IMR-90 (cell line): ENCODE measurements at regions not wholly inside any gene's neighbourhood (a gene's known extent, or its start where the extent isn't known, plus 50 kb on each side); places are given as distances from the start of the nearest gene placed in this dataset.

ENCODE experiments used
- ATAC-seq: fragments of 200-7000 bp; cut with Tn5 transposase; 2 replicates; pipeline ENCODE4 v1.9.1; 2020; ENCODE audit warnings: low read depth, mild to moderate bottlenecking, moderate library complexity
- BruUV-seq: library from RNA; stranded (reverse); fragments of 400-500 nt; replicated peaks from 2 replicates; lab custom pipeline; 2021; lab: Mats Ljungman, UMichigan
- CTCF ChIA-PET: fragments of 300-600 bp; formaldehyde crosslinking; extraction: SDS; loops from one replicate; lab custom pipeline; 2021; ENCODE audit warnings: antibody characterized with exemption; lab: Yijun Ruan, JAX
- POLR2A ChIA-PET: fragments of 300-600 bp; sonication (Branson Sonifier 250); formaldehyde crosslinking; loops from one replicate; lab custom pipeline; 2022; ENCODE audit warnings: antibody characterized with exemption; ENCODE audit not compliant: unreplicated experiment; lab: Charles Lee
- DNase-seq: peaks from one replicate; pipeline ENCODE4 v3.0.0; 2013
- H2AFZ ChIP-seq: replicated peaks from 2 replicates; pipeline ENCODE3; 2013; ENCODE audit warnings: low read length, mild to moderate bottlenecking; ENCODE audit not compliant: poor library complexity
- H2AK5ac ChIP-seq: 2 replicates; pipeline ENCODE4 v1.6.1; 2013; ENCODE audit warnings: low read depth, low read length, inconsistent platforms
- H2AK9ac ChIP-seq: replicated peaks from 2 replicates; pipeline ENCODE3; 2013; ENCODE audit warnings: mild to moderate bottlenecking, low read depth, low read length, moderate library complexity; ENCODE audit not compliant: poor library complexity
- H2BK120ac ChIP-seq: 2 replicates; pipeline ENCODE4 v1.6.1; 2013; ENCODE audit warnings: low read depth, low read length, inconsistent platforms
- H2BK15ac ChIP-seq: 3 replicates; pipeline ENCODE4 v1.6.1; 2013; ENCODE audit warnings: low read depth, low read length, inconsistent platforms
- H2BK20ac ChIP-seq: 2 replicates; pipeline ENCODE4 v1.6.1; 2013; ENCODE audit warnings: low read depth, mild to moderate bottlenecking, inconsistent platforms, low read length, moderate library complexity
- H2BK5ac ChIP-seq: 2 replicates; pipeline ENCODE4 v1.6.1; 2013; ENCODE audit warnings: mild to moderate bottlenecking, low read depth, low read length, inconsistent platforms; ENCODE audit not compliant: poor library complexity, severe bottlenecking
- H3K14ac ChIP-seq: replicated peaks from 2 replicates; pipeline ENCODE4 v1.6.1; 2013; ENCODE audit warnings: low read depth, low read length, inconsistent platforms
- H3K18ac ChIP-seq: 2 replicates; pipeline ENCODE4 v1.6.1; 2013; ENCODE audit warnings: low read depth, low read length, control low read depth
- H3K23ac ChIP-seq: 2 replicates; pipeline ENCODE4 v1.6.1; 2013; ENCODE audit warnings: low read depth, low read length, inconsistent platforms
- H3K27ac ChIP-seq: 2 replicates; pipeline ENCODE4 v1.5.1; 2013; ENCODE audit warnings: mild to moderate bottlenecking, control low read depth, low read length; ENCODE audit not compliant: insufficient read depth
- H3K27me3 ChIP-seq: 2 replicates; pipeline ENCODE4 v1.6.1; 2013; ENCODE audit warnings: low read length; ENCODE audit not compliant: control insufficient read depth, insufficient read depth
- H3K36me3 ChIP-seq: 2 replicates; pipeline ENCODE4 v1.6.1; 2013; ENCODE audit warnings: low read length, mixed read lengths; ENCODE audit not compliant: control insufficient read depth, insufficient read depth
- H3K4ac ChIP-seq: 2 replicates; pipeline ENCODE4 v1.6.1; 2013; ENCODE audit warnings: low read depth, low read length, inconsistent platforms
- H3K4me1 ChIP-seq: 2 replicates; pipeline ENCODE4 v1.6.1; 2013; ENCODE audit warnings: low read length, mixed read lengths; ENCODE audit not compliant: control insufficient read depth, insufficient read depth
- H3K4me2 ChIP-seq: 2 replicates; pipeline ENCODE4 v1.6.1; 2013; ENCODE audit warnings: low read depth, mild to moderate bottlenecking, control low read depth, low read length, moderate library complexity
- H3K4me3 ChIP-seq: 2 replicates; pipeline ENCODE4 v1.5.1; 2013; ENCODE audit warnings: low read depth, mild to moderate bottlenecking, control low read depth, low read length, moderate library complexity; ENCODE audit not compliant: insufficient read depth
- H3K56ac ChIP-seq: 2 replicates; pipeline ENCODE4 v1.6.1; 2013; ENCODE audit warnings: low read length, inconsistent platforms; ENCODE audit not compliant: insufficient read depth; ENCODE audit errors: extremely low read depth
- H3K79me1 ChIP-seq, 2 experiments: 2 replicates each; pipeline ENCODE4 v1.6.1; 2013; ENCODE audit warnings: low read length in 2 of 2, inconsistent platforms in 1 of 2, low read depth in 1 of 2
- H3K9ac ChIP-seq: 2 replicates; pipeline ENCODE4 v1.6.1; 2013; ENCODE audit warnings: low read depth, low read length, control low read depth
- H3K9me1 ChIP-seq: 2 replicates; pipeline ENCODE4 v1.6.1; 2013; ENCODE audit warnings: low read length, inconsistent platforms; ENCODE audit not compliant: insufficient read depth
- H3K9me3 ChIP-seq: 2 replicates; pipeline ENCODE4 v1.6.1; 2013; ENCODE audit warnings: low read length; ENCODE audit not compliant: control insufficient read depth, insufficient read depth
- H4K20me1 ChIP-seq: 2 replicates; pipeline ENCODE4 v1.6.1; 2013; ENCODE audit warnings: low read length, inconsistent platforms; ENCODE audit not compliant: insufficient read depth
- H4K5ac ChIP-seq: 2 replicates; pipeline ENCODE4 v1.6.1; 2013; ENCODE audit warnings: mild to moderate bottlenecking, low read depth, low read length, control low read depth
- H4K8ac ChIP-seq, 2 experiments: 2 replicates each; pipeline ENCODE4 v1.6.1; 2013; ENCODE audit warnings: low read depth in 2 of 2, low read length in 2 of 2, control low read depth in 1 of 2, inconsistent platforms in 1 of 2
- H4K91ac ChIP-seq: 2 replicates; pipeline ENCODE4 v1.6.1; 2013; ENCODE audit warnings: low read depth, low read length, inconsistent platforms; ENCODE audit not compliant: insufficient read depth
- BHLHE40 ChIP-seq: fragments of 150-350 bp; IDR thresholded peaks from 2 replicates; pipeline ENCODE4 v1.6.1; 2016; ENCODE audit warnings: mild to moderate bottlenecking, low read depth, low read length
- CEBPB ChIP-seq: IDR thresholded peaks from 2 replicates; pipeline ENCODE4 v1.6.1; 2012; ENCODE audit warnings: low read depth, low read length, improper control_type of control experiment
- CHD1 ChIP-seq: IDR thresholded peaks from 2 replicates; pipeline ENCODE4 v1.6.1; 2012; ENCODE audit warnings: low read depth, low read length, improper control_type of control experiment
- CTCF ChIP-seq: conservative IDR thresholded peaks from 2 replicates; pipeline ENCODE4 v1.5.1; 2012; ENCODE audit warnings: mild to moderate bottlenecking, low read depth, low read length, improper control_type of control experiment
- FOS ChIP-seq: fragments of 150-350 bp; IDR thresholded peaks from 2 replicates; pipeline ENCODE4 v1.6.1; 2016; ENCODE audit warnings: low read depth, low read length
- MAFK ChIP-seq: IDR thresholded peaks from 2 replicates; pipeline ENCODE4 v1.6.1; 2012; ENCODE audit warnings: low read depth, low read length, improper control_type of control experiment
- MXI1 ChIP-seq: IDR thresholded peaks from 2 replicates; pipeline ENCODE4 v1.6.1; 2012; ENCODE audit warnings: low read depth, mild to moderate bottlenecking, low read length, moderate library complexity, borderline replicate concordance
- RAD21 ChIP-seq: IDR thresholded peaks from 2 replicates; pipeline ENCODE4 v1.6.1; 2012; ENCODE audit warnings: low read length, improper control_type of control experiment
- RCOR1 ChIP-seq: IDR thresholded peaks from 2 replicates; pipeline ENCODE4 v1.6.1; 2012; ENCODE audit warnings: mild to moderate bottlenecking, low read length, improper control_type of control experiment; ENCODE audit not compliant: insufficient replicate concordance
- RFX5 ChIP-seq: IDR thresholded peaks from 2 replicates; pipeline ENCODE4 v1.8.0; 2012; ENCODE audit warnings: low read depth, mild to moderate bottlenecking, low read length, moderate library complexity
- SMC3 ChIP-seq: fragments of 150-350 bp; IDR thresholded peaks from 2 replicates; pipeline ENCODE4 v1.6.1; 2016; ENCODE audit warnings: low read depth, mild to moderate bottlenecking, antibody characterized with exemption, low read length, moderate library complexity
- WGBS, 2 experiments: methylation state at CpG; one replicate each; pipeline versions ENCODE4 v1.1.5 to v1.1.7; 2013; ENCODE audit warnings: missing lambda C conversion rate in 2 of 2; ENCODE audit not compliant: insufficient read length in 1 of 2; ENCODE audit errors: extremely low coverage in 2 of 2; 5-methylcytosine and 5-hydroxymethylcytosine counted together
- dilution Hi-C: fragments of 300-500 bp; cut with HindIII; formaldehyde crosslinking; loops from one replicate; pipeline ENCODE4 v1.14.3; 2018; ENCODE audit warnings: low sequenced_read_pairs; ENCODE audit not compliant: unreplicated experiment
- in situ Hi-C: fragments of 300-500 bp; cut with MboI; formaldehyde crosslinking; loops from 3 replicates; pipeline ENCODE4 v1.14.3; 2019; ENCODE audit warnings: low sequenced_read_pairs, inconsistent platforms, mixed read lengths
- intact Hi-C: fragments of 100-400 bp; cut with micrococcal nuclease; formaldehyde crosslinking; loops from 2 replicates; pipeline ENCODE4 v1.10.0; 2022
- TF ChIP-seq, protein P1 (sequence below): fragments of 150-350 bp; IDR thresholded peaks from 2 replicates; pipeline ENCODE4 v1.6.1; 2016; ENCODE audit warnings: low read depth, mild to moderate bottlenecking, low read length, moderate library complexity, borderline replicate concordance
- TF ChIP-seq, protein P2 (sequence below): fragments of 150-350 bp; IDR thresholded peaks from 2 replicates; pipeline ENCODE4 v1.6.1; 2017; ENCODE audit warnings: mild to moderate bottlenecking, antibody characterized with exemption, low read length, low read depth

DNA sequence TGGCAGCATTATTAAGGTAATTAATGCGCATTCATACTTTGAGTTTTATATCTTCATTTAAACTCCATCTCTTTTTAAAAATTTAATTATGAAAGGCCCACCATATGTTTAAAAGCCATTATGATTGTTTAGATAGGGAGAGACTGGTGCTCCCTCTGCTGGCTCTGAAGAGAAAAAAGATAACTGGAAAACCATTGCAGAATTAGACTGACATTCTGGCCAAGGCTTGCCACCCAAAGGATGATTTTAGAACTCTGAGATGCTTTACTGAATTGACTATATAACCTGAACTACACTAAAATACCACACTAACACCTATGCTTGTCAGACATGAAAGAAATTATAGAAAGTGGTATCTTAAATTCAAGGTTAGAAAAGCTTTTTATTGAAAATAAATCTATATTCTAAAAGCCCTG is 127.6 kb upstream of the SPOPL start:
- Histone ChIP-seq H4K91ac (no peak overlapping the region), H3K4me1 (no peaks in the 10 kb centered on the region), H3K4me3 (no peak overlapping the region), H3K9me3 (no peaks in the 10 kb centered on the region), H2AK9ac (no peak overlapping the region), H2AK5ac (no peak overlapping the region), H3K27me3 (no peaks in the 10 kb centered on the region), H3K4me2 (no peak overlapping the region), H3K14ac (no peak overlapping the region), H2BK15ac (no peak overlapping the region), H2BK20ac (no peak overlapping the region), H3K9ac (no peak overlapping the region), H3K36me3 (no peaks in the 10 kb centered on the region), H3K4ac (no peak overlapping the region), H4K8ac (no peak overlapping the region), H4K5ac (no peak overlapping the region), H2BK5ac (no peak overlapping the region), H2BK120ac (no peak overlapping the region), H3K56ac (no peak overlapping the region), H2AFZ (no peak overlapping the region), H3K23ac (no peak overlapping the region), H3K27ac (no peak overlapping the region), H3K9me1 (no peaks in the 10 kb centered on the region), H4K20me1 (no peaks in the 10 kb centered on the region), H3K18ac (no peak overlapping the region), H3K79me1 (no peaks in the 10 kb centered on the region)
- no TSS peak for BruUV-seq
- ChIA-PET POLR2A (no interaction called here), CTCF (interaction anchor here (0.6 to 1.8 kb wide), 5 partner anchors 11 to 417 kb away, joined by 3 to 4 read pairs (median 3); no protein-coding TSS in a partner anchor)
- intact Hi-C loops (loop anchor here (1.0 to 5.0 kb wide), 5 partner anchors 283 to 464 kb away; no protein-coding TSS in a partner anchor), dilution Hi-C loops (no loop called here), in situ Hi-C loops (loop anchor here (10.0 kb wide), 1 partner anchor 459 kb away; no protein-coding TSS in a partner anchor)
- TF ChIP-seq CHD1 (no peak), CTCF (peak; percentile 70), BHLHE40 (no peak), FOS (no peak), MXI1 (no peak), RCOR1 (no peak), RAD21 (peak; percentile 72), RFX5 (no peak), MAFK (no peak), CEBPB (no peak), SMC3 (peak; percentile 77)
- TF ChIP-seq, protein P1, sequence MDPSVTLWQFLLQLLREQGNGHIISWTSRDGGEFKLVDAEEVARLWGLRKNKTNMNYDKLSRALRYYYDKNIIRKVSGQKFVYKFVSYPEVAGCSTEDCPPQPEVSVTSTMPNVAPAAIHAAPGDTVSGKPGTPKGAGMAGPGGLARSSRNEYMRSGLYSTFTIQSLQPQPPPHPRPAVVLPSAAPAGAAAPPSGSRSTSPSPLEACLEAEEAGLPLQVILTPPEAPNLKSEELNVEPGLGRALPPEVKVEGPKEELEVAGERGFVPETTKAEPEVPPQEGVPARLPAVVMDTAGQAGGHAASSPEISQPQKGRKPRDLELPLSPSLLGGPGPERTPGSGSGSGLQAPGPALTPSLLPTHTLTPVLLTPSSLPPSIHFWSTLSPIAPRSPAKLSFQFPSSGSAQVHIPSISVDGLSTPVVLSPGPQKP = no peak
- TF ChIP-seq, protein P2, sequence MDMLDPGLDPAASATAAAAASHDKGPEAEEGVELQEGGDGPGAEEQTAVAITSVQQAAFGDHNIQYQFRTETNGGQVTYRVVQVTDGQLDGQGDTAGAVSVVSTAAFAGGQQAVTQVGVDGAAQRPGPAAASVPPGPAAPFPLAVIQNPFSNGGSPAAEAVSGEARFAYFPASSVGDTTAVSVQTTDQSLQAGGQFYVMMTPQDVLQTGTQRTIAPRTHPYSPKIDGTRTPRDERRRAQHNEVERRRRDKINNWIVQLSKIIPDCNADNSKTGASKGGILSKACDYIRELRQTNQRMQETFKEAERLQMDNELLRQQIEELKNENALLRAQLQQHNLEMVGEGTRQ = no peak
- ATAC-seq (peak; percentile 73), DNase-seq (peak; percentile 52)
- no CpG with 5 or more reads among the region's 1 CpG for WGBS, 2 experiments
